Caco-2 (cell line): ENCODE measurements at regions not wholly inside any gene's neighbourhood (a gene's known extent, or its start where the extent isn't known, plus 50 kb on each side); places are given as distances from the start of the nearest gene placed in this dataset.
"Not testable (repeated sequence)": the region's sequence is repeated elsewhere in the genome, so short reads cannot be mapped to it uniquely, and the experiment has no call there.

Source experiments
- BruUV-seq: library from RNA; stranded (reverse); fragments of 400-500 nt; replicated peaks from 2 replicates; lab custom pipeline; 2021; lab: Mats Ljungman, UMichigan
- CTCF ChIA-PET: fragments of 300-600 bp; sonication (Branson Sonifier 250); formaldehyde crosslinking; loops from one replicate; lab custom pipeline; 2022; ENCODE audit warnings: antibody characterized with exemption; lab: Charles Lee
- POLR2A ChIA-PET: fragments of 300-600 bp; sonication (Branson Sonifier 250); formaldehyde crosslinking; loops from one replicate; lab custom pipeline; 2022; ENCODE audit warnings: antibody characterized with exemption; lab: Charles Lee
- DNase-seq, 2 experiments: peaks; one replicate each; pipeline versions ENCODE4 v3.0.0 to v3.0.0-alpha.2; 2020 to 2022
- H3K27me3 ChIP-seq: replicated peaks from 2 replicates; pipeline ENCODE4 v1.6.0; 2011; ENCODE audit warnings: low read length; ENCODE audit not compliant: control insufficient read depth, insufficient read depth
- H3K36me3 ChIP-seq: 2 replicates; pipeline ENCODE4 v1.5.1; 2011; ENCODE audit warnings: low read length; ENCODE audit not compliant: control insufficient read depth, insufficient read depth
- H3K4me1 ChIP-seq: fragments of 250-450 bp; sonication (Bioruptor Pico); 2 replicates; pipeline ENCODE4 v1.5.1; 2020; ENCODE audit warnings: mild to moderate bottlenecking
- H3K4me3 ChIP-seq: 2 replicates; pipeline ENCODE4 v1.5.1; 2011; ENCODE audit warnings: low read depth, mild to moderate bottlenecking, control low read depth, low read length
- H3K9me3 ChIP-seq: fragments of 250-450 bp; sonication (Bioruptor Pico); 2 replicates; pipeline ENCODE4 v1.5.1; 2020; ENCODE audit warnings: mild to moderate bottlenecking, moderate library complexity
- H3K27ac Mint-ChIP-seq: one replicate; pipeline ENCODE4 v1.8.0; 2022; ENCODE audit warnings: mixed read lengths; ENCODE audit not compliant: unreplicated experiment
- H3K27me3 Mint-ChIP-seq: one replicate; pipeline ENCODE4 v1.8.0; 2022; ENCODE audit warnings: mixed read lengths; ENCODE audit not compliant: insufficient read depth, unreplicated experiment
- H3K36me3 Mint-ChIP-seq: one replicate; pipeline ENCODE4 v1.8.0; 2022; ENCODE audit warnings: mild to moderate bottlenecking, mixed read lengths; ENCODE audit not compliant: insufficient read depth, unreplicated experiment
- H3K4me1 Mint-ChIP-seq: one replicate; pipeline ENCODE4 v1.8.0; 2022; ENCODE audit warnings: low read depth, mixed read lengths; ENCODE audit not compliant: unreplicated experiment
- H3K4me3 Mint-ChIP-seq: one replicate; pipeline ENCODE4 v1.8.0; 2022; ENCODE audit warnings: mild to moderate bottlenecking, moderate library complexity, mixed read lengths; ENCODE audit not compliant: unreplicated experiment
- H3K9me3 Mint-ChIP-seq: one replicate; pipeline ENCODE4 v1.8.0; 2022; ENCODE audit warnings: mixed read lengths; ENCODE audit not compliant: unreplicated experiment
- CTCF ChIP-seq, 2 experiments: fragments of 200-600 bp in 1 of 2; IDR thresholded peaks; 1 replicate in 1 of 2; 2 replicates in 1 of 2; pipeline versions ENCODE4 v1.5.1 to v1.8.0; 2011 to 2022; ENCODE audit warnings: antibody characterized with exemption in 1 of 2, control low read depth in 1 of 2, inconsistent platforms in 1 of 2, low read depth in 1 of 2, low read length in 1 of 2, mild to moderate bottlenecking in 1 of 2, moderate library complexity in 1 of 2; ENCODE audit not compliant: insufficient read depth in 1 of 2, severe bottlenecking in 1 of 2, unreplicated experiment in 1 of 2
- intact Hi-C: fragments of 100-400 bp; cut with micrococcal nuclease; formaldehyde crosslinking; loops from one replicate; pipeline ENCODE4 v1.10.0; 2022; ENCODE audit not compliant: unreplicated experiment

- peaks cover 11% of the 10 kb centered on the region for H3K4me1 ChIP-seq
- ChIA-PET CTCF (no interaction called here), POLR2A (no interaction called here)
- no peaks in the 10 kb centered on the region for H3K36me3 ChIP-seq
- intact Hi-C loops: no loop called here
- TF ChIP-seq CTCF (IDR thresholded peaks at IDR 0.05; ENCODE audit: insufficient read depth in 1 of 2, low read depth in 1 of 2, low read length in 1 of 2, severe bottlenecking in 1 of 2, unreplicated experiment in 1 of 2): no peak
- no peak overlapping the region for H3K27ac Mint-ChIP-seq
- no peaks in the 10 kb centered on the region for H3K27me3 Mint-ChIP-seq
- H3K4me3 Mint-ChIP-seq: no peak overlapping the region
- H3K9me3 Mint-ChIP-seq: peaks cover 20% of the 10 kb centered on the region
- H3K36me3 Mint-ChIP-seq: no peaks in the 10 kb centered on the region
- BruUV-seq: no TSS peak
- no peak overlapping the region for H3K4me3 ChIP-seq
- H3K27me3 ChIP-seq: no peaks in the 10 kb centered on the region
- no peaks in the 10 kb centered on the region; the same call in 1 of the 2 replicates for H3K9me3 ChIP-seq
- peak in 1 of 2 experiments; percentile 37 for DNase-seq
- H3K4me1 Mint-ChIP-seq: no peaks in the 10 kb centered on the region
Measured at GRCh38 chr13:65585346-65585745, 1644.8 kb downstream of the PCDH9 start.

GRCh38 chr13:65584126-65584525 lies 1646.0 kb downstream of the PCDH9 start:
- Histone ChIP-seq H3K9me3 (no peaks in the 10 kb centered on the region; the same call in 1 of the 2 replicates), H3K36me3 (no peaks in the 10 kb centered on the region), H3K27me3 (no peaks in the 10 kb centered on the region), H3K4me1 (peaks cover 11% of the 10 kb centered on the region), H3K4me3 (no peak overlapping the region)
- H3K36me3 Mint-ChIP-seq: no peaks in the 10 kb centered on the region
- no peak overlapping the region for H3K27ac Mint-ChIP-seq
- no peaks in the 10 kb centered on the region for H3K4me1 Mint-ChIP-seq
- H3K27me3 Mint-ChIP-seq: no peaks in the 10 kb centered on the region
- ChIA-PET CTCF (no interaction called here), POLR2A (no interaction called here)
- H3K9me3 Mint-ChIP-seq: peaks cover 12% of the 10 kb centered on the region
- intact Hi-C loops: no loop called here
- BruUV-seq: no TSS peak
- no peak for TF ChIP-seq CTCF (IDR thresholded peaks at IDR 0.05; ENCODE audit: insufficient read depth in 1 of 2, low read depth in 1 of 2, low read length in 1 of 2, severe bottlenecking in 1 of 2, unreplicated experiment in 1 of 2)
- H3K4me3 Mint-ChIP-seq: no peak overlapping the region
- no peak for DNase-seq

DNA sequence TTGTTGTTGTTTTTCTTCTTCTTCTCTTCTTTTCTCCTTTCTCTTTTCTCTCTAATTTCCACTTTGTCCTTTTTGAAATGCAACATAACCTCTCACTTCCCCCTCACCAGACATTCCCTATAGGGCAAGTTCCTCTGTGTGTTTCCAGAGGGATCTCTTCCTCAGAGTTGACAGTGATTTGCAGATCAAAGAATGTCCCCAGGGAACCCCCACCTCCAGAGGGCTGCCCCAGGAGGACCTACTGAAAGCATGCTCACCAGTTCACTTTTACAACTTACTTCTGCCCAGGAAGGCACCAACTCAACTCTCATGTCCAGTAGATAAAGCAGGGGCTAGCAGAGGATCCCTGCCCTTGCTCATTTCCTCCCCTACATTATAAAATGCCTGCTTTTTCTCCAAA lies 1648.0 kb downstream of the PCDH9 start:
- H3K27me3 ChIP-seq: no peaks in the 10 kb centered on the region
- no peak overlapping the region for H3K4me3 ChIP-seq
- BruUV-seq: no TSS peak
- intact Hi-C loops: no loop called here
- Mint-ChIP-seq H3K4me1 (no peaks in the 10 kb centered on the region), H3K27ac (no peak overlapping the region), H3K9me3 (no peaks in the 10 kb centered on the region), H3K4me3 (no peak overlapping the region), H3K36me3 (no peaks in the 10 kb centered on the region), H3K27me3 (no peaks in the 10 kb centered on the region)
- no peaks in the 10 kb centered on the region; the same call in 1 of the 2 replicates for H3K9me3 ChIP-seq
- CTCF ChIA-PET: no interaction called here
- POLR2A ChIA-PET: no interaction called here
- DNase-seq: no peak
- TF ChIP-seq CTCF (IDR thresholded peaks at IDR 0.05; ENCODE audit: insufficient read depth in 1 of 2, low read depth in 1 of 2, low read length in 1 of 2, severe bottlenecking in 1 of 2, unreplicated experiment in 1 of 2): no peak
- peaks cover 11% of the 10 kb centered on the region for H3K4me1 ChIP-seq
- no peaks in the 10 kb centered on the region for H3K36me3 ChIP-seq

DNA sequence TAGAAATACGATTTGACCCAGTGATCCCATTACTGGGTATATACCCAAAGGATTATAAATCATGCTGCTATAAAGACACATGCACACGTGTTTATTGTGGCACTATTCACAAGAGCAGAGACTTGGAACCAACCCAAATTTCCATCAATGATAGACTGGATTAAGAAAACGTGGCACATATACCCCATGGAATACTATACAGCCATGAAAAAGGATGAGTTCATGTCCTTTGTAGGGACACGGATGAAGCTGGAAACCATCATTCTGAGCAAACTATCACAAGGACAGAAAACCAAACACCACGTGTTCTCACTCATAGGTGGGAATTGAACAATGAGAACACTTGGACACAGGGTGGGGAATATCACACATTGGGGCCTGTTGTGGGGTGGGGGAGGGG lies 1665.6 kb downstream of the PCDH9 start:
- H3K9me3 ChIP-seq, DNase-seq, H3K27me3 ChIP-seq, H3K36me3 ChIP-seq, H3K4me3 ChIP-seq, BruUV-seq, intact Hi-C loops, CTCF ChIA-PET, H3K27me3 Mint-ChIP-seq, H3K4me3 Mint-ChIP-seq, POLR2A ChIA-PET, H3K27ac Mint-ChIP-seq, H3K9me3 Mint-ChIP-seq, H3K36me3 Mint-ChIP-seq, H3K4me1 ChIP-seq, H3K4me1 Mint-ChIP-seq: not testable (repeated sequence)
